ENCODE measurements at regions not wholly inside any gene's neighbourhood (a gene's known extent, or its start where the extent isn't known, plus 50 kb on each side); places are given as distances from the start of the nearest gene placed in this dataset.

DNA sequence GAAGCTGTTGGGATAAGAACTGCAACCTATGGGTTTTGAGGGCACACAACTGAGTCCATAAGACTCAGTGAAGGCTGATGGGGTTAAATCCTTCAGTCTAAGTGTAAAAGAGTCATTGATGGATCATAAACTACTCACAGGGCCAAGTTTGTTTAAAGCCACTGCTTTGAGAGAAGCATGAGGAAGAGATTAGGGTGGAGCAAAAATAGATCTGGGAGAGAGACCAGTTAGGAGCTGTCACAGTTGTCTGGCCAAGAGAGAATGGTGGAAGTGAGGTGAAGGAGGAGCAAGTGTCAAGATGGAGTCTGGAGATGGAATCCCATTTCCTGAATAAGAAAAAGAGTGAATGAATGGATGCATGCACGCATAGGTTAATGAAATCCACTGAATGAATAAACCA, 379.1 kb upstream of the CDH11 start:
- TF ChIP-seq EP300 (IDR thresholded peaks at IDR 0.05; ENCODE audit: borderline replicate concordance), result no peak
- no peak for TF ChIP-seq CREB1 (IDR thresholded peaks at IDR 0.05; ENCODE audit: low read depth)
- TF ChIP-seq ZBTB7A (IDR thresholded peaks at IDR 0.05; ENCODE audit: low read depth), result no peak
- TF ChIP-seq CEBPB (IDR thresholded peaks at IDR 0.05), result no peak
- TF ChIP-seq, protein P1, sequence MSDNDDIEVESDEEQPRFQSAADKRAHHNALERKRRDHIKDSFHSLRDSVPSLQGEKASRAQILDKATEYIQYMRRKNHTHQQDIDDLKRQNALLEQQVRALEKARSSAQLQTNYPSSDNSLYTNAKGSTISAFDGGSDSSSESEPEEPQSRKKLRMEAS (IDR thresholded peaks at IDR 0.05), result no peak

Measured in Ishikawa (cell line).